Mucosa of stomach (tissue), 1 donor: ENCODE measurements at regions not wholly inside any gene's neighbourhood (a gene's known extent, or its start where the extent isn't known, plus 50 kb on each side); places are given as distances from the start of the nearest gene placed in this dataset.
"Not testable (repeated sequence)": the region's sequence is repeated elsewhere in the genome, so short reads cannot be mapped to it uniquely, and the experiment has no call there.

Experiments
- H3K27me3 ChIP-seq: one replicate; pipeline ENCODE4 v1.7.0; 2013; ENCODE audit warnings: mild to moderate bottlenecking, low read length; ENCODE audit not compliant: control insufficient read depth, insufficient read depth
- H3K36me3 ChIP-seq: one replicate; pipeline ENCODE4 v1.7.0; 2013; ENCODE audit warnings: low read length; ENCODE audit not compliant: control insufficient read depth, insufficient read depth
- H3K4me1 ChIP-seq: one replicate; pipeline ENCODE4 v1.7.0; 2013; ENCODE audit warnings: mild to moderate bottlenecking, low read length; ENCODE audit not compliant: control insufficient read depth, insufficient read depth
- H3K4me3 ChIP-seq: one replicate; pipeline ENCODE4 v1.7.0; 2013; ENCODE audit warnings: low read length
- H3K9ac ChIP-seq: one replicate; pipeline ENCODE4 v1.7.0; 2013; ENCODE audit warnings: mild to moderate bottlenecking, low read length, moderate library complexity
- H3K9me3 ChIP-seq: one replicate; pipeline ENCODE4 v1.7.0; 2013; ENCODE audit warnings: mild to moderate bottlenecking, low read length, moderate library complexity; ENCODE audit not compliant: control insufficient read depth
- donor health status: Pancreatic carcinoma.

DNA sequence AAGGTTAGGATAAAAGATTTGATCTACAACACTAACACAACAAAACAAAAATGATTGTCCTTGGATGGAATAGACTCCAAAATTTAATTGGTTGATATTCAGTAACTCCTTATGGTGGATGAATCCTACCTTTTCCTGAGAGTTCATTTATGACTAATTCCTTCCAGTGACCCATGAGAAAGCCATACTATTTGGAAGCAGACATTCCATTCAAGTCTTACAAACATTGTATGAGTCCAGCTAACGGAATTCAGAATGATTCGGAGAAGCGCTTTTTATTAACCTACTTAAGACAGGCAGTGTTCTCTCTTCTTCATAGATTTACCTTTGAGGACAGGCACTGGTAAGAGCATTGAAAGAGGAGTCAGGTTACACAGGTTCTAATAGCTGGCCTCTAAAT lies 155.6 kb upstream of the ZNF648 start:
- Histone ChIP-seq H3K9ac (no peak overlapping the region), H3K36me3 (no peaks in the 10 kb centered on the region), H3K27me3 (no peaks in the 10 kb centered on the region), H3K9me3 (no peaks in the 10 kb centered on the region), H3K4me3 (no peak overlapping the region), H3K4me1 (peaks cover 19% of the 10 kb centered on the region)

GRCh38 chr1:182215764-182216163 lies 154.3 kb upstream of the ZNF648 start:
- no peaks in the 10 kb centered on the region for H3K27me3 ChIP-seq
- no peak overlapping the region for H3K9ac ChIP-seq
- no peaks in the 10 kb centered on the region for H3K9me3 ChIP-seq
- no peak overlapping the region for H3K4me3 ChIP-seq
- peaks cover 19% of the 10 kb centered on the region for H3K4me1 ChIP-seq
- no peaks in the 10 kb centered on the region for H3K36me3 ChIP-seq

DNA sequence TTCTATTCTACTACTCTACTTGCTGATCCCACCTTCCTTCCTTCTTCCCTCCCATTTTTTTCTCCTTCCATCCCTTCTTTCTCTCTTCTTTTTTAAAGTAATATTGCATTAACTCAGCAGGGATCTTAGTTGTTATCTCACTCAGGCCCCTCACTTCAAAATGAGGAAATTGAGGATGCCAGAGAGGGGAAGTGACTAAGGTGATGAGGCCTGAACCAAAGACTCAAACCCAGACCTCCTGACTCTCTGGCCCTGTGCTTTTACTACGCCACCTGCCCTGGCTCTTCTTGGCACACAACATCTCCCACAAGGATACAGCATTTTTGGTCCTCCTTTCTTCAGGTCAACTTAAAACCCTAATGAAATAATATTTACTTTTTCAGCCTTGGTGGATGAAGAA lies 151.7 kb upstream of the ZNF648 start:
- Histone ChIP-seq H3K4me1 (peaks cover 17% of the 10 kb centered on the region), H3K4me3 (no peak overlapping the region), H3K9ac (no peak overlapping the region), H3K27me3 (no peaks in the 10 kb centered on the region), H3K9me3 (no peaks in the 10 kb centered on the region), H3K36me3 (no peaks in the 10 kb centered on the region)

GRCh38 chr1:182211386-182211785 lies 149.9 kb upstream of the ZNF648 start:
- Histone ChIP-seq H3K36me3 (no peaks in the 10 kb centered on the region), H3K9ac (no peak overlapping the region)

DNA sequence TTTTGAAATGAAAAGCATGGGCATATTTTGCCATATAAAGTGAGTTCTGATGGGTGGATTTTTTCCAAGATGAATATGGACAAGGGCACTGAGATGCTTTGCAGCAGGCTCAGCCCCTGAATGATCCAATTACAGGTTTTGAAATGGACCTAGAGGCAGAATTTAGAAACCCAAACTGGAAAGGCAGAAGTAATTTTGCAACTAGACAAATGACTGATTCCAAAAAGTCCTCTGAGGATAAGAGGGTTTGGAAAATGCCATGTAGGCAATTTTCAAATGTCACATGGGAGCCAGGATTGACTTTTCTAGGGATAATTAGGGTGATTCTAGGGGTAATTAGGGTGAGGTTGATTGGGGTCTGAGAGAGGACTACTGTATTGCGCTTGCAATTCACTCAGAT lies 148.9 kb upstream of the ZNF648 start:
- H3K4me3 ChIP-seq, result no peak overlapping the region
- H3K4me1 ChIP-seq, result peaks cover 10% of the 10 kb centered on the region
- no peaks in the 10 kb centered on the region for H3K9me3 ChIP-seq
- H3K9ac ChIP-seq, result no peak overlapping the region
- no peaks in the 10 kb centered on the region for H3K36me3 ChIP-seq
- H3K27me3 ChIP-seq, result no peaks in the 10 kb centered on the region

More at GRCh38 chr1:182211386-182211785, 149.9 kb upstream of the ZNF648 start:
- H3K27me3 ChIP-seq, result no peaks in the 10 kb centered on the region
- no peaks in the 10 kb centered on the region for H3K9me3 ChIP-seq
- no peak overlapping the region for H3K4me3 ChIP-seq
- peaks cover 10% of the 10 kb centered on the region for H3K4me1 ChIP-seq

GRCh38 chr1:182207300-182207699 lies 145.8 kb upstream of the ZNF648 start:
- no peak overlapping the region for H3K9ac ChIP-seq

DNA sequence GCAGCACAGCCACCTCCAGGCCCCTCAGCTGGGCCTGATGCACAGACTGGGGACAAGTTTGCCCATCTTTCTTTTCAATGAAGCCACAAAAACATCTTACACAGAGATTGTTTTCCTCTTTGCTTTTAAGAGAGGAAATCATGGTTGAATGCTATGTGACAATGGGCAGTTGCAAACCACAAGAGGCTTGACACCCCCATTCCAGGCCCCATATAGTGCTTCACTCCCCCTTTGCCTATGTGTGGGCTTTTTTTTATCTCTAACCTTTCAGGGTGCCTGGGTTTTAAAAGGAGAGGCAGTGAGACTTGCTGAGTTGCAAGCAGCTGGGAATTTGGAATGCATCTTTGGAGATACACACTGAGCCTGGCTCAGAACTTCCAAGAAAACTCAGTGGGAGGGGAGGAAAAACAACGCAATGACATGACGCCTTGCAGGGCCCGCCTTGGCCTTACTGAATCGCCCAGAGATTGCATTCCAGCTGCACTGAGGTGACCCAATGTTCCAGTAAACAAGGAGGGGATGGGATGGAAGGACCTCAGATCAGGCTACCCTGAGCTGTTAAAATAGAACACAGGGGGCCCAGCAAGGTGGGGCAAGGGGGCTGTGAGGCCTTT lies 145.2 kb upstream of the ZNF648 start:
- H3K27me3 ChIP-seq, result no peaks in the 10 kb centered on the region
- H3K36me3 ChIP-seq, result no peaks in the 10 kb centered on the region
- no peaks in the 10 kb centered on the region for H3K9me3 ChIP-seq
- no peak overlapping the region for H3K4me3 ChIP-seq
- H3K4me1 ChIP-seq, result peaks cover 19% of the 10 kb centered on the region
- H3K9ac ChIP-seq, result no peak overlapping the region

More at GRCh38 chr1:182207300-182207699, 145.8 kb upstream of the ZNF648 start:
- no peak overlapping the region for H3K4me3 ChIP-seq
- H3K27me3 ChIP-seq, result no peaks in the 10 kb centered on the region
- no peaks in the 10 kb centered on the region for H3K9me3 ChIP-seq
- H3K36me3 ChIP-seq, result no peaks in the 10 kb centered on the region
- peaks cover 14% of the 10 kb centered on the region for H3K4me1 ChIP-seq

GRCh38 chr1:182205351-182206022 lies 144.0 kb upstream of the ZNF648 start:
- Histone ChIP-seq H3K27me3 (no peaks in the 10 kb centered on the region), H3K9ac (no peak overlapping the region), H3K9me3 (no peaks in the 10 kb centered on the region), H3K4me3 (no peak overlapping the region), H3K4me1 (peaks cover 19% of the 10 kb centered on the region), H3K36me3 (no peaks in the 10 kb centered on the region)

DNA sequence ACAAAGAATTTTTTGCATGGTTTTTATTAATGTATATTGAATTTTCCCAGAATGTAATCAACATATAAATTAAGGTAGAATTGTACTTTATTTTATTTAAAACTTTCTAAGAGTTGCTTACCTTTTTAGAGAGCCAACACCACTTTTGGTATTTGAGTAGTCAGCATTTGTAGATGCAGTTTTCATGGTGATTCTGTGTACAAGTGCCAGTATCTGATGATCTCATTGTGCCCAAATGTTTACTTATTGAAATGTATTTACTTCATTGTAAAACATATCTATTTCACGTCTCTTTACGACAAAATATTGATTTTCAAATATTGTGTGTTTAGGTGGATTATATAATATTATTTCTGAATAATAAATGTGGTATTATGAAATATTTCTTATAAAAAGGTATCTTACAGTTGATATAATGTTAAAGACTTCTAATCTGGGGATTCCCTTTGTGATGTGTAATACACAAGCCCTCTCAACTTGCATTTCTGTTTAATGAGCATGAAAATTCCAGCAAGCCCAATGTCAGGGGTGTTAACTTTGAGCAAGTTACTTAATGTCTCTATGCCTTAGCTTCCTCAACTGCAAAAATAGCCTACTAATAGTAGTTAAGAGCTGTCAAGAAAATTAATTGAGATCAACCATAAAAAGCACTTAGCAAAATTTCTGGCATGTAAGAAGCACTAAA lies 141.8 kb upstream of the ZNF648 start:
- H3K9me3 ChIP-seq, result no peaks in the 10 kb centered on the region
- no peaks in the 10 kb centered on the region for H3K27me3 ChIP-seq
- no peak overlapping the region for H3K9ac ChIP-seq
- peaks cover 30% of the 10 kb centered on the region for H3K4me1 ChIP-seq
- H3K36me3 ChIP-seq, result no peaks in the 10 kb centered on the region
- no peak overlapping the region for H3K4me3 ChIP-seq

DNA sequence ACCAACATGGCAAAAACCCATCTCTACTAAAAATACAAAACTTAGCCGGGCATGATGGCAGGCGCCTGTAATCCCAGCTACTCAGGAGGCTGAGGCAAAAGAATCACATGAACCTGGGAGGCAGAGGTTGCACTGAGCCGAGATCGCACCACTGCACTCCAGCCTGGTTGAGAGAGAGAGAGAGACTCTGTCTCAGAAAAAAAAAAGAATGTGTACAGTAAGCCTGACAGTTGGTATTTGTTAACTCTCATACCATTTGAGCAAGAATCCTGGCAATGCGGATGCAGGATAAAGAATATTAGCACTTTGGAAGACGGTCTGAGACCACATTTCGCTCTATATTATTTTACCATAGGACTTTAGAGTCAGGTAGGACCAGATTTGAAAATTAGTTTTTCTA lies 140.0 kb upstream of the ZNF648 start:
- not testable (repeated sequence) for H3K36me3 ChIP-seq, H3K9me3 ChIP-seq, H3K27me3 ChIP-seq, H3K9ac ChIP-seq, H3K4me3 ChIP-seq
- H3K4me1 ChIP-seq, result peaks cover 37% of the 10 kb centered on the region

DNA sequence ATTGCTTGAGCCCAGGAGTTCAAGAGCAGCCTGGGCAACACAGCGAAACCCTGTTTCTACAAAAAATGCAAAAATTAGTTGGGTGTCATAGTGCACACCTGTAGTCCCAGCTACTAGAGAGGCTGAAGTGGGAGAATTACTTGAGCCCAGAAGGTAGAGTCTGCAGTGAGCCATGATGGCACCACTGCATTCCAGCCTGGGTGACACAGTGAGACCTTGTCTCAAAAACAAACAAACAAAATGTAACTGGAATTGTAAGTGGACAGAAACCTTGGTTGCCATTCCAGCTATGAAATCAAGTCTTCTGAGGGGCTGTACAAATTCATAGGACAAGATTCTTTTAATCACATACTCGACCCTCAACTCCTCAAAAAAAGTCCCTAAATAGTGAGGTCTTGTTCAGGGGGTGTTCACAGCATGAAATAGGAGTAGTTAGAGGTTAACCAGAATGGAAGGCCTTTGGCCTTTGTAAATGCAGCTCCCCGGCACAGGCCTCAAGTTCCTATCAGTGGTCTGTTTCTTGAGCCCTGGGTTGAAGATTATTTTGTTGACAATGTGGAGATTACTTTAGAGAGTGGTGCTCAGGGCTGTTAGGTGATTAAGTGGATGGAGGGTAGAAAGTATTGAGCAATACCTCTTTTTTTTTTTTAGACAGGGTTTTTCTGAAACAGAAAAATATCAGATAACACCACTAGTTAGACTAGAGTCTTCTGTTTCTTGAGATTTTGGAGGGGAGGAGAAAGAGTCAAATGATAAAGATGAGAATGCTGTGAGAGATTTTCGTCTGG lies 138.7 kb upstream of the ZNF648 start:
- Histone ChIP-seq H3K4me3 (no peak overlapping the region), H3K36me3 (no peaks in the 10 kb centered on the region), H3K27me3 (no peaks in the 10 kb centered on the region), H3K9me3 (no peaks in the 10 kb centered on the region), H3K4me1 (peaks cover 37% of the 10 kb centered on the region), H3K9ac (no peak overlapping the region)
